ENCODE measurements at regions not wholly inside any gene's neighbourhood (a gene's known extent, or its start where the extent isn't known, plus 50 kb on each side); places are given as distances from the start of the nearest gene placed in this dataset.

DNA sequence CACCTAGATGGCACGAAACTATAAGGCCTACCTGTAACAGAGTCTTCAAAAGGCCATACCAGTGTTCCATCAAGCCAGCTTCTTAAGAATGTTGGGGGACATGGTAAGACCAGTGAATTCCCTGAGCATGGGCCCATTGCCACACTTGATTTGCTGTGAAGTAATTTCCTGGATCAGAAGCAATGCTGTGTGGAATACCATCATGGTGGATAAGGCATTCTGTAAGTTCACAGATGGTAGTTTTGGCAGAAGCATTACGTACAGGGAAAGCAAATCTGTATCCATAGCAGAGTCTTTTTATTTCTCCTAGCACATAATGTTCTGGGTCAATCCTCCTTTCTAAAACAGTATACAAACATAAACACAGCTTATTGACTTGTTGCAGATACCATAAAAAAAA lies 89.1 kb upstream of the MAST4 start:
- TF ChIP-seq POLR2AphosphoS5 (IDR thresholded peaks at IDR 0.05) (no peak), EP300 (IDR thresholded peaks at IDR 0.05) (no peak), POLR2A (IDR thresholded peaks at IDR 0.05; ENCODE audit: low read depth) (no peak)
- TF ChIP-seq, protein P1, sequence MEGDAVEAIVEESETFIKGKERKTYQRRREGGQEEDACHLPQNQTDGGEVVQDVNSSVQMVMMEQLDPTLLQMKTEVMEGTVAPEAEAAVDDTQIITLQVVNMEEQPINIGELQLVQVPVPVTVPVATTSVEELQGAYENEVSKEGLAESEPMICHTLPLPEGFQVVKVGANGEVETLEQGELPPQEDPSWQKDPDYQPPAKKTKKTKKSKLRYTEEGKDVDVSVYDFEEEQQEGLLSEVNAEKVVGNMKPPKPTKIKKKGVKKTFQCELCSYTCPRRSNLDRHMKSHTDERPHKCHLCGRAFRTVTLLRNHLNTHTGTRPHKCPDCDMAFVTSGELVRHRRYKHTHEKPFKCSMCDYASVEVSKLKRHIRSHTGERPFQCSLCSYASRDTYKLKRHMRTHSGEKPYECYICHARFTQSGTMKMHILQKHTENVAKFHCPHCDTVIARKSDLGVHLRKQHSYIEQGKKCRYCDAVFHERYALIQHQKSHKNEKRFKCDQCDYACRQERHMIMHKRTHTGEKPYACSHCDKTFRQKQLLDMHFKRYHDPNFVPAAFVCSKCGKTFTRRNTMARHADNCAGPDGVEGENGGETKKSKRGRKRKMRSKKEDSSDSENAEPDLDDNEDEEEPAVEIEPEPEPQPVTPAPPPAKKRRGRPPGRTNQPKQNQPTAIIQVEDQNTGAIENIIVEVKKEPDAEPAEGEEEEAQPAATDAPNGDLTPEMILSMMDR (IDR thresholded peaks at IDR 0.05), result no peak
- H3K4me1 ChIP-seq, result no peaks in the 10 kb centered on the region
- no peaks in the 10 kb centered on the region for H3K27me3 ChIP-seq
- DNase-seq (ENCODE audit: extremely low spot score), result no peak
- no peak overlapping the region for H3K27ac ChIP-seq (replicated peaks in 1 of 4)
- peaks cover 0 to 4% (median 0%) of the 10 kb centered on the region in 4 donors for H3K9me3 ChIP-seq
- intact Hi-C loops (cut with DNase I), result no loop called here
- no peak overlapping the region for H3K4me3 ChIP-seq
- H3K36me3 ChIP-seq, result no peaks in the 10 kb centered on the region
- 90% methylated on average over 2 of the region's 2 CpGs for WGBS

DNA sequence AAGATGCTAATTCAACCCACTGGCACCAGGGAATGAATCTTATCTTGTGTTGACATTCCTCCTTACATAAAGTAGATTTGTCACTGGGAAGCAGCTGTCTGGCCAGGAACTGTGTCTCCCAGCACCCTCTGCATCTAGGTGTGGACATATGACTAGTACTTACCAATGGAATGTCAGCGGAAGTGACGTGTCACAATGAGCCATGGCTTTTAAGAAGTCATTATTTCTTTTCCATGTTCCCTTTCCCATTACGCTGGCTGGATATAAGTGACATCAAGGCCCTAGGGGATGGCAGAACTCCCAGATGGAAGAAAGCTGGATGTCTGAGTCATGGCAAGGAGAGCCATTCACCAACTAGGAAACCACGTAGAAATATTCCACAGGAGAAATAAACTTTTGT lies 84.7 kb upstream of the MAST4 start:
- no peak for DNase-seq (ENCODE audit: extremely low spot score)
- TF ChIP-seq, protein P1 (IDR thresholded peaks at IDR 0.05), result no peak
- no peak for TF ChIP-seq POLR2A (IDR thresholded peaks at IDR 0.05; ENCODE audit: low read depth)
- no peak for TF ChIP-seq EP300 (IDR thresholded peaks at IDR 0.05)
- Histone ChIP-seq H3K4me1 (no peaks in the 10 kb centered on the region), H3K27me3 (no peaks in the 10 kb centered on the region), H3K36me3 (no peaks in the 10 kb centered on the region), H3K9me3 (peaks cover 0 to 4% (median 0%) of the 10 kb centered on the region in 4 donors), H3K27ac (replicated peaks in 1 of 4) (no peak overlapping the region), H3K4me3 (no peak overlapping the region)
- 92% methylated on average over 4 of the region's 4 CpGs for WGBS
- intact Hi-C loops (cut with DNase I), result no loop called here

DNA sequence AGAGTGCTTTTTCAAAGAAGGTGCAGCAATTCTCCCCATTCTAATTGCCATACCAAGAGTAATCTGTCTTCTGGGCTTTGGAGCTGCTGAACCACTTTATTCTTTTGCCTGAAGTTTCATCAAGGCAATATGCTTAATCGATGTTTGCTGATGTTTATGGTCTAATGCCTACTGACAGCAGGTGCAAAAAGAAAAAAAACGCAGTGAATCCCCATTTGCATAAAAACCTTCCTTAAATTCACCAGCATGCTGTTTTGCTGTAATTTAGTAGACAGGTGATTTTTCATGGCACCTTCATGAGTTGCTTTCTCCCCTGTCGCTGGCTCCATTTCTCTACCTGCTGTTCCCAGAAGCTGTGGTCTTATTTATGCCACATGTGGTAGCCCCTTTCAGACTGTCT lies 83.1 kb upstream of the MAST4 start:
- DNase-seq (ENCODE audit: extremely low spot score), result no peak
- H3K4me3 ChIP-seq, result no peak overlapping the region
- H3K27ac ChIP-seq (replicated peaks in 1 of 4), result no peak overlapping the region
- intact Hi-C loops (cut with DNase I), result no loop called here
- WGBS, result 85% methylated on average over 3 of the region's 3 CpGs
- H3K36me3 ChIP-seq, result no peaks in the 10 kb centered on the region
- H3K4me1 ChIP-seq, result no peaks in the 10 kb centered on the region
- no peaks in the 10 kb centered on the region for H3K27me3 ChIP-seq
- TF ChIP-seq, protein P1 (IDR thresholded peaks at IDR 0.05), result no peak
- no peak for TF ChIP-seq EP300 (IDR thresholded peaks at IDR 0.05)
- no peak for TF ChIP-seq POLR2AphosphoS5 (IDR thresholded peaks at IDR 0.05)
- no peak for TF ChIP-seq POLR2A (IDR thresholded peaks at IDR 0.05; ENCODE audit: low read depth)
- peaks cover 0 to 4% (median 0%) of the 10 kb centered on the region in 4 donors for H3K9me3 ChIP-seq

DNA sequence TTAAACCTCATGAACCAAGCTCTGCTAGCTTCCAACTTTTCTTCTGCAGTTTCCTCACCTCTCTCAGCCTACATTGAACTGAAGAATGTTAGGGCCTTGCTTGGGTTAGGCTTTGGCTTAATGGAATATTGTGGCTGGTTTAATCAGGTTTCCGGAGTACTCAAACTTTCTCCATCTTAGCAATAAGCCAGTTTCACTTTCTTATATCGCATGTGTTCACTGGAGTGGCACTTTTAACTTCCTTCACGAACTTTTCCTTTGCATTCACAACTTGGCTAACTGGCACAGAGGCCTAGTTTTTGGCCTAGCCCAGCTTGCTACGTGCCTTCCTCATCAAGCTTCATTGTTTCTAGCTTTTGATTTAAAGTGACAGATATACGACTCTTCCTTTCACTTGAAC lies 81.0 kb upstream of the MAST4 start:
- H3K4me3 ChIP-seq, result no peak overlapping the region
- no peak for TF ChIP-seq POLR2A (IDR thresholded peaks at IDR 0.05; ENCODE audit: low read depth)
- TF ChIP-seq EP300 (IDR thresholded peaks at IDR 0.05), result no peak
- TF ChIP-seq, protein P1 (IDR thresholded peaks at IDR 0.05), result no peak
- no peak for TF ChIP-seq POLR2AphosphoS5 (IDR thresholded peaks at IDR 0.05)
- no peaks in the 10 kb centered on the region for H3K27me3 ChIP-seq
- intact Hi-C loops (cut with DNase I), result no loop called here
- H3K9me3 ChIP-seq, result peaks cover 0 to 4% (median 0%) of the 10 kb centered on the region in 4 donors
- H3K27ac ChIP-seq (replicated peaks in 1 of 4), result no peak overlapping the region
- WGBS, result 79% methylated on average over 5 of the region's 5 CpGs
- H3K36me3 ChIP-seq, result no peaks in the 10 kb centered on the region
- no peaks in the 10 kb centered on the region for H3K4me1 ChIP-seq
- no peak for DNase-seq (ENCODE audit: extremely low spot score)

DNA sequence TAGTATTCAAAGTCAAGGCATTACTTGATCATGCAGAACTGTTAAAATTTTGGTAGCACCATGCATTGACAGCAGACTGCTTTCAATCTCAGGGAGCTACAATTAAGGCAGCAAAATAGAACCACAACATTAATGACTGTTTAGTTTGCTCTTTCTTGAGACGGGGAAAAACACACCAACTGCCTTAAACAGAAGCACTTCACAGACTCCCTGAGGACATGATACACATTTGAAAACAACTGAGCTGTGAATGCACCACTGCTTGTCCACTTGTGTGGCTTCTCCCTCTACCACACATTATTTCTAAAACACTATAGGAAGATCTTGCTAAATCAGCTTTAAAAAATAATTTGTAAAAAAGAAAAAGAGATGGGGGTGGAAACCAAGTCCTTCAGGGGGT lies 79.6 kb upstream of the MAST4 start:
- H3K4me1 ChIP-seq, result no peaks in the 10 kb centered on the region
- no peak overlapping the region for H3K4me3 ChIP-seq
- peaks cover 0 to 9% (median 5%) of the 10 kb centered on the region in 4 donors for H3K9me3 ChIP-seq
- H3K27me3 ChIP-seq, result no peaks in the 10 kb centered on the region
- no peaks in the 10 kb centered on the region for H3K36me3 ChIP-seq
- intact Hi-C loops (cut with DNase I), result no loop called here
- DNase-seq (ENCODE audit: extremely low spot score), result no peak
- no peak overlapping the region for H3K27ac ChIP-seq (replicated peaks in 1 of 4)
- WGBS, result 67% methylated on average over 1 of the region's 1 CpG
- TF ChIP-seq EP300 (IDR thresholded peaks at IDR 0.05) (no peak), POLR2AphosphoS5 (IDR thresholded peaks at IDR 0.05) (no peak), POLR2A (IDR thresholded peaks at IDR 0.05; ENCODE audit: low read depth) (no peak)
- TF ChIP-seq, protein P1 (IDR thresholded peaks at IDR 0.05), result no peak
